ENCODE measurements at regions not wholly inside any gene's neighbourhood (a gene's known extent, or its start where the extent isn't known, plus 50 kb on each side); places are given as distances from the start of the nearest gene placed in this dataset.

DNA sequence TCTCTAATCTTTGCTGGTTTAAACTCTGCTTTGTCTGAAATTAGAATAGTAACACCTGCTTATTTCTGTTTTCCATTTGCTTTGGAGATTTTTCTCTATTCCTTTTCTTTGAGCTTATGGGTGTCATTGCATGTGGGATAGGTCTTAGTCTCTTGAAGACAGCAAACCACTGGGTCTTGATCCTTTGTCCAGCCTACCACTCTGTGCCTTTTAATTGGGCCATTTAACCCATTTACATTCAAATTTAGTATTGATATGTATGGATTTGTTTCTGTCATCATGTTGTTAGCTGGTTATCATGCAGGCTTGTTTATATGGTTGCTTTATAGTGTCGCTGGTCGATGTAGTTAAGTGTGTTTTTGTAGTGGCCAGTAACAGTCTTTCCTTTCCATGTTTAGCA lies 914.7 kb downstream of the MAT2B start:
- no peak overlapping the region for H3K27ac Mint-ChIP-seq
- H3K36me3 Mint-ChIP-seq = no peaks in the 10 kb centered on the region
- H3K4me1 Mint-ChIP-seq = no peaks in the 10 kb centered on the region
- H3K9me3 Mint-ChIP-seq = peaks cover 10% of the 10 kb centered on the region
- H3K4me3 Mint-ChIP-seq = no peak overlapping the region
- ATAC-seq (ENCODE audit: low read depth) (no peak), DNase-seq (no peak)
- POLR2A ChIA-PET = no interaction called here
- H3K27me3 Mint-ChIP-seq = no peaks in the 10 kb centered on the region

DNA sequence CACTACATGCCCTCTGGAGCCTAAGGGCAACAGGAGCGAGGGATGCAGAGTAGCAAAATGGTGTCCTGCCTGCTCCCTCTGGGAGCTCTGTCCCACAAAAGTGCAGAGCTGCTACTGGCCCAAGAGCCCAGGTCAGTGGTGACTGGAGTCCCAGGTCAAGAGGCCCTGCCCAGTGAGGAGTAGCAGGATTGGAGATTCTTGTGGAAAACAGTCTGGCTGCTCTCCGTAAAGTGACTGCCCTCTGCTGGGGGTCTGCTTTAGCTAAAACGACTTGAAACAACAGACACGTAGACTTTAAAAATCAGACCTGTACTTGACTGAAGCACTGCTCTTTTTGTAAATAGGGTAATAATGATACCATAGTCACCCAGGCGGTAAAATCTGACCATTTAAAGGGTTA lies 917.0 kb downstream of the MAT2B start:
- POLR2A ChIA-PET = no interaction called here
- H3K36me3 Mint-ChIP-seq = no peaks in the 10 kb centered on the region
- no peak overlapping the region for H3K27ac Mint-ChIP-seq
- no peaks in the 10 kb centered on the region for H3K4me1 Mint-ChIP-seq
- H3K9me3 Mint-ChIP-seq = peaks cover 11% of the 10 kb centered on the region
- no peak for ATAC-seq (ENCODE audit: low read depth)
- no peak overlapping the region for H3K4me3 Mint-ChIP-seq
- DNase-seq = no peak
- no peaks in the 10 kb centered on the region for H3K27me3 Mint-ChIP-seq

DNA sequence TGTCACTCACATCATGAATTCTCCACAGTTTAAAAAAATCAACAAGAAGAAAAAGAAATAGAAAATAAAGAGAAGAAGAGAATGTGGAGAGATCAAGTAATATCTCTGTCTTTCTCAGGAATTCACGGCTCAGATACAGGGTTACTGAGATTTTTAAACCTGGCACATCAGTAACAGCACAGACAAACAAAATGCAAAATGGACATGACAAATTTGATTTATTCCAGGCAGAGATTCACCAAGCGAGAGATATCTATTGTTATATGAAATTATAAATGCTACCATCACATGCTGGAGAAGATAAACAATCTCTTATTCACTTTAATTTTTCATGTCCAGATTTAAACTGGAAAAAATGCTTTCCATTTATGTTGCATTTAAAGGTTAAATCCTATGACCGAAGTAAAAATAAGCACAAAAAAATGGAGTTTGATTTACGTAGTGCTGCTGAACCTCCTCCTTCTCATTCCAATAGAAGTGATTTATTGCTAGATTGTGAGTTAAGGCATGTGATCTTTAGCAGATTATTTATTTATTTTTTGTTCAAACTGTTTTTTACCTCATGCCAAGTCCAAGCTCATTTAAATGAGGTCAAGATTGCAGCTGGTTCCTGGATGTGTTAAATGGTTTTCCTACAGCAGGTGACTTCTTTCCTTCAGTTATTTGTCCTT lies 926.4 kb downstream of the MAT2B start:
- Mint-ChIP-seq H3K9me3 (peaks cover 5% of the 10 kb centered on the region), H3K27me3 (no peaks in the 10 kb centered on the region), H3K4me3 (no peak overlapping the region), H3K4me1 (no peaks in the 10 kb centered on the region), H3K27ac (no peak overlapping the region), H3K36me3 (no peaks in the 10 kb centered on the region)
- DNase-seq = no peak
- no peak for ATAC-seq (ENCODE audit: low read depth)
- POLR2A ChIA-PET = no interaction called here

DNA sequence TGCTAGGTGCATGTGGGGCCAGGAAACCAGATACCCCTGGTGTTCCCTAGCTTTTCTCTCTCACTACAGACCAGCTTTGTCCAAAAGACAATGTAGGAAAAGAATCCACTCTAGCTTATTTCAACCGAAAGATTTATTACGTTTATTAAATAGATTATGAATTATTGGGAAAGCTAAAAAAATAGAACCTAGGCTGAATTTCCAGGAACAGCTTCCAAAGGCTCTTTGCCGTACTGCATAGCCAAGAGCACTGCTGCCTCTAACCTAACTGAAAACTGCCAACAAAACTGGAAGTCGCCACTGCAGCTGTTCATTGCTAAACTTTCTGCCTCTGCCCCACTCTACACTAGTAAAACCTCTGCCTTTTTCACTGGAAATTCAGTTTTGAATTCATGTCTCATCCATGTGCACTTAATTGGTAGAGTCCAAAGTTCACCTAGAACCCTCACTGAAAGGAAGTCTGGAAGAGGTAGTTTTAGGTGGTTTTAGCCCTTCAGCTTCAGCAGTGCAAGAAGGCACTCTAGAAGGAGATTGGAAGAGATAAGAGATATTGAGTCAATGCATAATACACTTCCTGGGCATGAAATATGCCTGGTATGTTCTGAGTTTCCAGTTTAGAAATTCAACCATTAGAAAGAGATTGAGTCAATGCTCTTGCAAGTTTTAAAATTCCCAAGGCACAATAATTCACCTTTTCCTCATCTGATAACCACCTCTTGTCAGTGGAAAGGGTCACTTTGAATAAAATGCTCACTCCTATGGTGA lies 927.9 kb downstream of the MAT2B start:
- no peak overlapping the region for H3K4me3 Mint-ChIP-seq
- POLR2A ChIA-PET = no interaction called here
- ATAC-seq (ENCODE audit: low read depth) = no peak
- H3K27ac Mint-ChIP-seq = no peak overlapping the region
- no peaks in the 10 kb centered on the region for H3K4me1 Mint-ChIP-seq
- H3K36me3 Mint-ChIP-seq = no peaks in the 10 kb centered on the region
- H3K27me3 Mint-ChIP-seq = no peaks in the 10 kb centered on the region
- no peak for DNase-seq
- peaks cover 4% of the 10 kb centered on the region for H3K9me3 Mint-ChIP-seq

DNA sequence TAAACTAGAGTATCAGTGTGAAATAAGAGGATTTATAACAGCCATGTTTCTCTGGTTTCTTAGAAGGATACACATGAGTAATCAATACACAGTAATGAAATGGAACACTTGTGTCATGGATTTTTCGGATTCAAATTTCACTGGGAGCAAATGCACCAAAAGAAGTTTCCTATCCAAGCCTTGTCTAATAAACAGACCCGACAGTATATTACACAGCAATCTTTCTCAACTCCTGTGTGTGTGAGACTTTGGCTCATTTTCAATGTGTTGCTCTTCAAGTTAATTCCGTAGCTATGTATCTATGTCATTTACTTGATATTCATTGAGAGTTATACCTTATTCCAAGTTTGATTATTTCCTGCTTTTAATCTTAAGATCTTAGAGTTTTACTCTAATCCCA lies 930.2 kb downstream of the MAT2B start:
- H3K4me1 Mint-ChIP-seq = no peaks in the 10 kb centered on the region
- no peak for ATAC-seq (ENCODE audit: low read depth)

DNA sequence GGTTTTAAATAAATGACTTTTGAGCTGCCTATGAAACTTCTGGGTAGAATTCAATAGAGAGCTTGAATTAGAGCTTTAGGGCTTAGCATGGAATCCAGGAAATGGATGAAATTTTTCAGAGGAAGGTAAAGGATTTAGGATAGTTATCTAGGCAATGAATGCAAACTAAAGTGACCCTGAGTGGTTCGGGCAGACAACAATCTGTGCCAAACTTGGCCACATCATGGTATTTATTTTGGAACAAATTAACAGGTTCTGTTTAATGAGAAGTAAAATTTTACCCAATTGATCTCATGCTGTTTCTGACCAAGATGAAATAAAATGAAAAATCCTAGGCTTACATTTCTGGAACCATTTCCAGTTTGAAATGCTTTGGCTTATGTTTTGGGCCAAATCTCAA lies 934.4 kb downstream of the MAT2B start:
- no peaks in the 10 kb centered on the region for H3K27me3 Mint-ChIP-seq
- ATAC-seq (ENCODE audit: low read depth) (no peak), DNase-seq (no peak)
- H3K4me3 Mint-ChIP-seq = no peak overlapping the region
- no peaks in the 10 kb centered on the region for H3K36me3 Mint-ChIP-seq
- POLR2A ChIA-PET = no interaction called here
- H3K9me3 Mint-ChIP-seq = peaks cover 1% of the 10 kb centered on the region
- H3K27ac Mint-ChIP-seq = no peak overlapping the region
- H3K4me1 Mint-ChIP-seq = no peaks in the 10 kb centered on the region

More for the DNA sequence above, 930.2 kb downstream of the MAT2B start:
- DNase-seq = no peak
- H3K9me3 Mint-ChIP-seq = peaks cover 4% of the 10 kb centered on the region
- no peak overlapping the region for H3K4me3 Mint-ChIP-seq
- no peaks in the 10 kb centered on the region for H3K27me3 Mint-ChIP-seq
- H3K36me3 Mint-ChIP-seq = no peaks in the 10 kb centered on the region
- POLR2A ChIA-PET = no interaction called here
- H3K27ac Mint-ChIP-seq = no peak overlapping the region

DNA sequence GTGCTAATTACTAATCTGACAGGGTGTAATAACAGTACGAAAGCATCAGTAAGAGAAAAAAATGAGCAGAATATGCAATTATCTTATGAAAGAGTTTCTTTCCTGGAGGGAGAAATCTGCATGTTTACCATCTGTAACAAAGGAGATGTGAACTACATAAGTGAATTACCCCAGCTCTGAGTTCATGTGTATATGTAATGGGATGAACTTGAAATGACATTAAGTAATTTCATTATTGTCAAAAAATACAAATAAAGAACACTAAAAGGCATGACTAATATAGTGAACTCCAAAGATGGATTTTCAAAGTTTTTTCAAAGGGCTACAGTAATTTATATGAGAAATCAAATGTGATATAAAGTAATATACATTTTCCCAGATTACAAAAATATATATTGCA lies 944.0 kb downstream of the MAT2B start:
- Mint-ChIP-seq H3K27ac (no peak overlapping the region), H3K4me3 (no peak overlapping the region), H3K36me3 (no peaks in the 10 kb centered on the region), H3K27me3 (no peaks in the 10 kb centered on the region), H3K9me3 (no peaks in the 10 kb centered on the region), H3K4me1 (no peaks in the 10 kb centered on the region)
- POLR2A ChIA-PET = no interaction called here
- ATAC-seq (ENCODE audit: low read depth) = no peak
- no peak for DNase-seq

DNA sequence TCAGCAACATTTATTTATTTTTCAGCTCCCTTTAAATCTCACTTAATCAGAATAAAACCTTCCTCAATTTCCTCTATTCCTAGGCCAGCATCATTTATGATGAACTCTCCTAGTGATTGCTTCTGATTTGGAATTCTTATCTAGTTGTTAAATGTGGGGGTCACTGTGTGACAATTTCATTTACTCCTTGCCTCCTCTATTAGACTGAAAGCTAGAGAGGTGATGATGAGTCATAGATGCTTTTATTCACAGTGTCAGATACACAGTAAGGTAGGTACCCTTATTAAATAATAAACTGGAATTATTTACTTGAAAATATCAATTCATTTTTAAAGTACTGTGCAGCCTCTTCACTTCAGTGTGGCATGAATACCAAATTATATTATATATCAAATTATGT lies 960.6 kb downstream of the MAT2B start:
- H3K36me3 Mint-ChIP-seq = no peaks in the 10 kb centered on the region
- ATAC-seq (ENCODE audit: low read depth) = no peak
- no peak for DNase-seq
- H3K27me3 Mint-ChIP-seq = no peaks in the 10 kb centered on the region
- no peak overlapping the region for H3K4me3 Mint-ChIP-seq
- POLR2A ChIA-PET = no interaction called here
- H3K9me3 Mint-ChIP-seq = peaks cover 2% of the 10 kb centered on the region
- H3K4me1 Mint-ChIP-seq = no peaks in the 10 kb centered on the region
- no peak overlapping the region for H3K27ac Mint-ChIP-seq

DNA sequence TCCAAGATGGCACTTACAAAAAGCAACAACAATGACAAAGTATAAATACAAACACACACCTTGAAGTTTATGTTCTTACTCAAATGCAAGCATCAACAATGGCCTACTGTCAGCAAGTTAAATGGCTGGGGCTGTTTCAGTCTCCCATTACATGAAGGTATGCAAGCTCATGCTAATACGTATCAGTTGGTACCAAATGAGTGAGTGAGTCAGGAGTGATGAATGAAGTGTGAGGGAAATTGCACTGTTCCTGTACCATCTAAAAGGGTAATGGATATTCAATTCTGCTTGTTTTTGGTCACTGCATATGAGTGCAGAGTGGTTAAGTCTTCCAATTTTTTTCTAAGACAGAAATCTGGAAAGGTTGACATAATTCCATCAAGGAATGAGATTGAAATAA lies 964.9 kb downstream of the MAT2B start:
- no peak for DNase-seq
- no peak overlapping the region for H3K4me3 Mint-ChIP-seq
- H3K27me3 Mint-ChIP-seq = no peaks in the 10 kb centered on the region
- POLR2A ChIA-PET = no interaction called here
- H3K4me1 Mint-ChIP-seq = no peaks in the 10 kb centered on the region
- peaks cover 1% of the 10 kb centered on the region for H3K9me3 Mint-ChIP-seq
- no peak overlapping the region for H3K27ac Mint-ChIP-seq
- no peak for ATAC-seq (ENCODE audit: low read depth)
- no peaks in the 10 kb centered on the region for H3K36me3 Mint-ChIP-seq

DNA sequence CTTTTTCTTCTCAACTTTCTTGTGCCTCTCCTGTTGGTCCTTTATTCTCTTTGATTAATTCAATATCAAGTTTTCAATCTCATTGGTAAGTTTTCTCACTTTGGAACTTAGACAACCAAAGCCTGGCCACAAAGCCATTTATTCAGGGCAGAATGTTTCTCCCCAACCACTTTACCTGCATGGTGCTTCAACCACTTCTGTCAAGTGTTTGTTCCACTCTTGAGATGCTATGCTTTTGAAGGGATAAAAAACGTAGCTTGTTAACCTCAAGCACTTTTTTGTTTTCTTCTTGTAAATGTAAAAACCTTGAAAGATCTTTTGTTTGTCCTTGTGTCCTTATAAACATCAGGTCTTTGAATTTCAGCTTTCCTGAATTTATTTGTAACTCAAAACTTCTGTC lies 966.7 kb downstream of the MAT2B start:
- DNase-seq (no peak), ATAC-seq (ENCODE audit: low read depth) (no peak)
- H3K27ac Mint-ChIP-seq = no peak overlapping the region
- H3K4me1 Mint-ChIP-seq = no peaks in the 10 kb centered on the region
- H3K27me3 Mint-ChIP-seq = no peaks in the 10 kb centered on the region
- H3K4me3 Mint-ChIP-seq = no peak overlapping the region
- H3K36me3 Mint-ChIP-seq = no peaks in the 10 kb centered on the region
- POLR2A ChIA-PET = no interaction called here
- H3K9me3 Mint-ChIP-seq = peaks cover 1% of the 10 kb centered on the region

DNA sequence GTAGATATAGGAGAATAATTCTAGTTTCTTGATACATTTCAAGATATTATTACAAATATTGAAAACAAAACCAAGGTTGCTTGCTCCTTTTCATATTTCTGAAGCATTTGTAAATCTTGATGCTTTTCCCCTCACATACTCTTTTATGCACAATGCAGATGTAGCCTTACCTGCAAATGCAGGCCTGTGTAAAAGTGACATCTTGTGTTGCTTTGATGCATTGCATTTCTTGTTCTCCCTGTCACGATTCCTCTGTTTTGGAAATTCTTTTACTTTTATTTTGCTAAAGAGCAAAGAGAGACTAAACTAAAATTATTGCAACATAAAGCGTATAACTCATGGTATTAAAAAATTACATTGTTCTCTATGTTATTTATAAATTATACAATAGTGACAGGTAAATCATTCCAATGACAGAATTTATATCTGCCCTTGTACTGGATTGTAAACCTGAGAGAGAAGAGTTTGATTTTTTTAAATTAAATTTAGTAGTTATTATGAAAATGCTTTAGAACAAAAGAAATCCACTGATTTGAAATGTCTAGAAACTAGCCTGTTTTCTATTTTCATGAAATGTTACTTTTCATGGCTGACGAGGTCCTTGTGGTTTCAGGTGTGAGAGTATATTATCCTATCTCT lies 970.0 kb downstream of the MAT2B start:
- no peak for DNase-seq
- H3K27me3 Mint-ChIP-seq = no peaks in the 10 kb centered on the region
- POLR2A ChIA-PET = no interaction called here
- no peaks in the 10 kb centered on the region for H3K36me3 Mint-ChIP-seq
- H3K4me1 Mint-ChIP-seq = no peaks in the 10 kb centered on the region
- H3K9me3 Mint-ChIP-seq = peaks cover 3% of the 10 kb centered on the region
- H3K27ac Mint-ChIP-seq = no peak overlapping the region
- H3K4me3 Mint-ChIP-seq = no peak overlapping the region
- no peak for ATAC-seq (ENCODE audit: low read depth)

DNA sequence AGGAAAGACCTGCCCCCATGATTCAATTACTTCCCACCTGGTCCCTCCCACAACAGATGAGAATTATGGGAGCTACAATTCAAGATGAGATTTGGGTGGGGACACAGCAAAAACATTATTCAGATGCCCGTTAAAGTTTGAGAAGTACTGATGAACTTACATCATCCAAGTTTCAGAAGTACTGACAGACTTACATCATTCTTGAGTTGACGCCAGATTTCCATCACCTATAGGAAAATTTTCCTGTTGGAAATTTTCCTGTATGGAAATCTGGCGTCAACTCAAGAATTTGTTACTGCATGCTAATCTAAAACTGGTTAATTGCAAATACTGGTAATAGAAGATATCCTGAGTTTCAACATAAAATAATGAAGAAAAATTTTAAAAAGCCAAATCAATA lies 975.9 kb downstream of the MAT2B start:
- Mint-ChIP-seq H3K27ac (no peak overlapping the region), H3K4me3 (no peak overlapping the region), H3K4me1 (no peaks in the 10 kb centered on the region), H3K36me3 (no peaks in the 10 kb centered on the region), H3K9me3 (peaks cover 2% of the 10 kb centered on the region), H3K27me3 (no peaks in the 10 kb centered on the region)
- DNase-seq (no peak), ATAC-seq (ENCODE audit: low read depth) (no peak)
- POLR2A ChIA-PET = no interaction called here

DNA sequence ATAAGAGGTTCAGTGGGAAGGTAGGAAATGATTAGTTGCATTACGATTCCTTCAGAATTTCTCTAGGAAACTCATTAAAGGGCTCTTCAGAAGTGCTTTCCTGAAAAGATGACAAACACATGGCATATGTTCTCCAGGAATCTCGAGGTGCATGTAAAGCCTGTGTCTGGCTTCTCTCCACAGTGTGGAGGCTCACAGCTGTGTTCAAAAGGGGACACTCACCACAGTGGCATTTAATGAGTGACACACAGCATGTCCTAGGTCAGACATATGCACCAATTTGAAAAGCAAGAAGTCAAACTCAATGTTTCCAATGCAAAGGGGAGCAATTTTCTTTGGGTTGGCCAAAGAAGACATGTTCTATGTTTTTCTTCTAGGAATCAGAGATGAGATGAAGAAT lies 976.9 kb downstream of the MAT2B start:
- Mint-ChIP-seq H3K36me3 (no peaks in the 10 kb centered on the region), H3K27me3 (no peaks in the 10 kb centered on the region), H3K4me1 (no peaks in the 10 kb centered on the region), H3K9me3 (peaks cover 2% of the 10 kb centered on the region), H3K27ac (no peak overlapping the region), H3K4me3 (no peak overlapping the region)
- POLR2A ChIA-PET = no interaction called here
- no peak for ATAC-seq (ENCODE audit: low read depth)
- no peak for DNase-seq

DNA sequence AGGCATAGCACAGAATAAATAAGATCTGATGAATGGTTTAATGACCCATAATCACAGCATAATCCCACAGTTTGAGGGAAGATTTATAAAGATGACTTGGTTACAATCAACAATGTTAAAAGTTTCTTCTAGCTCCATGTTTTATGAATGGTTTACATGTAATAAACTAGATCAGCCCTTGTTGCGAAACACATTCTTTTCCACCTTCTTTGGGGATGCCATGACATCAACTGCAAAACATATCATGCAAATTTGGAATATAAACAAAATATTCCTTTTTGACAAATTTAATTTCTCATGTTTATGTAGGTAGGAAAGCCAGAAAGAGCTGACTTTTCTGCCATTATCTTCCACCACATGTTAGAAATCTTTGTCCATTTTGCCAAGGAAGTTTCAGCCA lies 979.5 kb downstream of the MAT2B start:
- Mint-ChIP-seq H3K4me1 (no peaks in the 10 kb centered on the region), H3K27me3 (no peaks in the 10 kb centered on the region), H3K4me3 (no peak overlapping the region), H3K9me3 (peaks cover 2% of the 10 kb centered on the region), H3K36me3 (no peaks in the 10 kb centered on the region), H3K27ac (no peak overlapping the region)
- DNase-seq (no peak), ATAC-seq (ENCODE audit: low read depth) (no peak)
- POLR2A ChIA-PET = no interaction called here

All from activated naive CD8-positive, alpha-beta T cell treated with anti-CD3 and anti-CD28 coated beads, Interleukin-2, amount 10 ng/mL, durations not matched to agents 7 days and 5 days (primary cell).